ENCODE measurements at regions not wholly inside any gene's neighbourhood (a gene's known extent, or its start where the extent isn't known, plus 50 kb on each side); places are given as distances from the start of the nearest gene placed in this dataset.
A peak's percentile ranks its signal among the peaks of the same experiment; 100 is the strongest.

DNA sequence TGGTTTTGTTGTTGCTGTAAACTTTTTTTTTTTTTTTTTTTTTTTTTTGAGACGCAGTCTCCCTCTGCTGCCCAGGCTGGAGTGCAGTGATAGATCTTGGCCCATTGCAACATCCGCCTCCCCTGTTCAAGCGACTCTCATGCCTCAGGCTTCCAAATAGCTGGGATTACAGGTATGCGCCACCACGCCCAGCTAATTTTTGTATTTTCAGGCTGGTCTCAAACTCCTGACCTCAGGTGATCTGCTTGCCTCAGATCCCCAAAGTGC, 78.9 kb upstream of the SLC45A1 start:
- no peaks in the 10 kb centered on the region for H3K27me3 ChIP-seq (ENCODE audit: control insufficient read depth in 1 of 2, insufficient read depth in 1 of 2, low read length in 2 of 2)
- H2BK5ac ChIP-seq (ENCODE audit: low read depth, low read length, poor library complexity, severe bottlenecking): no peak overlapping the region
- H3K4me1 ChIP-seq (ENCODE audit: control insufficient read depth, insufficient read depth, low read depth, low read length): peaks cover 9% of the 10 kb centered on the region
- H3K4ac ChIP-seq (ENCODE audit: low read depth in 1 of 2, low read length in 2 of 2): peak overlapping the region in 1 of 2 experiments; percentile 32
- no peak overlapping the region for H3K27ac ChIP-seq (ENCODE audit: low read length, poor library complexity, severe bottlenecking)
- H3K18ac ChIP-seq (ENCODE audit: low read depth in 1 of 2, low read length in 2 of 2): peak overlapping the region in 1 of 2 experiments; percentile 83
- no peak overlapping the region for H3K4me3 ChIP-seq (ENCODE audit: insufficient read depth in 1 of 2, low read depth in 1 of 2, low read length in 2 of 2)
- H3K79me1 ChIP-seq (replicated peaks; ENCODE audit: low read length, poor library complexity, severe bottlenecking): no peaks in the 10 kb centered on the region
- WGBS: 73% methylated on average over 5 of the region's 5 CpGs
- H2AFZ ChIP-seq (ENCODE audit: low read depth, low read length): no peak overlapping the region
- H2AK5ac ChIP-seq (ENCODE audit: low read length, severe bottlenecking): no peak overlapping the region
- no peaks in the 10 kb centered on the region for H3K9me3 ChIP-seq (ENCODE audit: control insufficient read depth, low read length)
- no peak overlapping the region for H3K14ac ChIP-seq (ENCODE audit: low read length in 2 of 2)
- peak overlapping the region in 1 of 2 experiments; percentile 78 for H2BK12ac ChIP-seq (ENCODE audit: low read length in 2 of 2)
- peak overlapping the region; percentile 57 for H2BK120ac ChIP-seq (ENCODE audit: low read depth, low read length)
- peak overlapping the region; percentile 65 for H3K9ac ChIP-seq (ENCODE audit: low read length)
- no peak overlapping the region for H3K23ac ChIP-seq (ENCODE audit: low read length in 2 of 2)
- H3K36me3 ChIP-seq (ENCODE audit: control insufficient read depth in 1 of 2, insufficient read depth in 2 of 2, low read depth in 1 of 2, low read length in 2 of 2): no peaks in the 10 kb centered on the region
- no peak overlapping the region for H2BK15ac ChIP-seq (ENCODE audit: low read depth, poor library complexity, severe bottlenecking)
- peak overlapping the region; percentile 79 for H4K8ac ChIP-seq (ENCODE audit: low read length)
- no peak overlapping the region for H4K91ac ChIP-seq (ENCODE audit: low read length)
- peak; percentile 60 for DNase-seq
- no peak overlapping the region for H3K4me2 ChIP-seq (ENCODE audit: low read length, poor library complexity, severe bottlenecking)

DNA sequence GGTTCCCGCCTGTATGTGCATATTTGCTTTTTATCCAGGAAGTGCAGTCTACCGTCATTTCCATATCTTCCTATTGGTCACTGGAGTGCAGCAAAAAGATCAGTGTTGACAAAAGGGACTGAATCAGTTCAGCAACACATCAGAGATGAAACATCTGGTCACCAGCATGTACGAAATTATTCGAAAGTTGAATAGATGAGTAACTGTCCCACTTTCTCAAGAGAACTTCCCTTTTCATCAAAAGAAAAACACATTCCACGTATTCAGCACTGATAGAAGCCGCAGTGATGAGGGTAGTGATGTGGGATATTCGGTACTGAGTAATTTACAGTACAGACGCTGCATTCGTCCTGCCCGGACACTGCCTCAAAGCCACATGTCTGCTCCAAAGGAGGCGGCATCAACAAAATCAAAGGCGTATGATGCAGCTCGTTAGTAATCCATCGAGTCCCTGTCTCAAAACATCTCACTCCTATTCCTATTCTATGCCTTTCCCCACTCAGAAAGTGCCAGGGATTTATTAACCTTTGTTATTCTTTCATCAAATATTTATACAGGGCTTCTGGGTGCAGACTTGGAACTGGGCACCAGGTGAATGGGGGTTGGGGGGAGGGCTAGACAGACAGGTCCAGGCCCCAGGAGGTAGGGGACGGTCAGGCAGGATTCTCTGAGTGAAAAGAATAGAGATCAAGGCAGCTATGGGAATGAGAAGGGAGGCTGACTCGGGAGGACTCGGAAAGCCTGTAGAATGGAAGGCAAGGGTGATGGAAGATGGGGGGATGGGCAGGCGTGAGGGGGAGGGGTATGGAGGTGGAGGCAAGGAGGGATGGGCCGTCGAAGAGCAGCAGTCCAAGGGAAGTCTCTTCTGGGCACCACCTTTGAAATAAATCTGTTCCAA, 79.5 kb upstream of the SLC45A1 start:
- Histone ChIP-seq H4K91ac (ENCODE audit: low read length) (peak overlapping the region; percentile 80), H3K27ac (ENCODE audit: low read length, poor library complexity, severe bottlenecking) (peak overlapping the region; percentile 46), H3K36me3 (ENCODE audit: control insufficient read depth in 1 of 2, insufficient read depth in 2 of 2, low read depth in 1 of 2, low read length in 2 of 2) (no peaks in the 10 kb centered on the region), H2BK12ac (ENCODE audit: low read length in 2 of 2) (peak overlapping the region; percentile 51 to 90), H3K4me2 (ENCODE audit: low read length, poor library complexity, severe bottlenecking) (peak overlapping the region; percentile 57), H3K18ac (ENCODE audit: low read depth in 1 of 2, low read length in 2 of 2) (peak overlapping the region; percentile 54 to 88), H3K23ac (ENCODE audit: low read length in 2 of 2) (no peak overlapping the region), H3K79me1 (replicated peaks; ENCODE audit: low read length, poor library complexity, severe bottlenecking) (no peaks in the 10 kb centered on the region), H2BK15ac (ENCODE audit: low read depth, poor library complexity, severe bottlenecking) (no peak overlapping the region), H2BK120ac (ENCODE audit: low read depth, low read length) (peak overlapping the region; percentile 96), H3K9ac (ENCODE audit: low read length) (peak overlapping the region; percentile 65), H4K8ac (ENCODE audit: low read length) (peak overlapping the region; percentile 86), H2BK5ac (ENCODE audit: low read depth, low read length, poor library complexity, severe bottlenecking) (no peak overlapping the region), H3K9me3 (ENCODE audit: control insufficient read depth, low read length) (no peaks in the 10 kb centered on the region), H2AK5ac (ENCODE audit: low read length, severe bottlenecking) (peak overlapping the region; percentile 51), H2AFZ (ENCODE audit: low read depth, low read length) (peak overlapping the region; percentile 36), H3K4me3 (ENCODE audit: insufficient read depth in 1 of 2, low read depth in 1 of 2, low read length in 2 of 2) (peak overlapping the region in 1 of 2 experiments; percentile 45), H3K4ac (ENCODE audit: low read depth in 1 of 2, low read length in 2 of 2) (peak overlapping the region; percentile 69 to 74), H3K27me3 (ENCODE audit: control insufficient read depth in 1 of 2, insufficient read depth in 1 of 2, low read length in 2 of 2) (no peaks in the 10 kb centered on the region), H3K4me1 (ENCODE audit: control insufficient read depth, insufficient read depth, low read depth, low read length) (peaks cover 9% of the 10 kb centered on the region), H3K14ac (ENCODE audit: low read length in 2 of 2) (no peak overlapping the region)
- WGBS: 49% methylated on average over 20 of the region's 20 CpGs
- DNase-seq: peak; percentile 68

DNA sequence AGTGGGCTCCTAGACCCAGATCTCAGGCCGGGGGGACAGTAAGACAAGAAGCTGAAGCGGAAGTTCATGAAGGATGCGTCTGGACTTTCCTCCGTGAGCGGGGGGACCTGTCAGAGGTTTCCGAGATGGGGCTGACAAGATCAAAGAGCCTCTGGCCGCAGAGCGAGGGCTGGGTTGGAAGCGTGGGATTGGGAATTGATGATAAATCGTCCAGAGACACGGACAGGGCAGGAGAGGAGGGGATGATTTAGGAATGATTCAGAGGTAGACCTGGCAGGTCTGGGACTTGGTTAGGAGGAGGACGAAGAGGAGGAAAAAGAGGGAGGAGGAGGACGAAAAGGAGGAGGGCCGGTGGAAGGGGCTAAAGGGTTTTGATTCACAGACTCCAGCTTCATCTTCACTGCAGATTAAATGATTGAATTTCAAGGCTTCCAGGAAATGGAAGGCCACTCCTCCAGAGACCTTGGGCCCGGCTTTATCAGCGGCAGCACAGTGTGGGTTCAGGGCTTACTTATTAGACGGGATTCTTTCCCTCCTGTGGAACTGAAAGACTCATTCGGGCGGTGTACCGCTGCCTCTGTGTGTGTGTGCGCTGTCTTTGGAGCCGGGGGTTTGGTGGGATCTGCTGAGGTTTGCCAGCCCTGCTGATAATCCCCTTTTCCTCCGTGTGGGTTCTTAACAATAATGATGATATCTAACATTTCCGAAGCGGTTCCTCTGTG, 85.7 kb upstream of the SLC45A1 start:
- WGBS: 59% methylated on average over 24 of the region's 25 CpGs
- Histone ChIP-seq H3K4ac (ENCODE audit: low read depth in 1 of 2, low read length in 2 of 2) (no peak overlapping the region), H3K4me1 (ENCODE audit: control insufficient read depth, insufficient read depth, low read depth, low read length) (peaks cover 2% of the 10 kb centered on the region), H3K27ac (ENCODE audit: low read length, poor library complexity, severe bottlenecking) (no peak overlapping the region), H3K18ac (ENCODE audit: low read depth in 1 of 2, low read length in 2 of 2) (peak overlapping the region in 1 of 2 experiments; percentile 38), H4K8ac (ENCODE audit: low read length) (no peak overlapping the region), H3K27me3 (ENCODE audit: control insufficient read depth in 1 of 2, insufficient read depth in 1 of 2, low read length in 2 of 2) (no peaks in the 10 kb centered on the region), H3K14ac (ENCODE audit: low read length in 2 of 2) (no peak overlapping the region), H2AK5ac (ENCODE audit: low read length, severe bottlenecking) (no peak overlapping the region), H3K9me3 (ENCODE audit: control insufficient read depth, low read length) (no peaks in the 10 kb centered on the region), H2AFZ (ENCODE audit: low read depth, low read length) (no peak overlapping the region), H3K4me3 (ENCODE audit: insufficient read depth in 1 of 2, low read depth in 1 of 2, low read length in 2 of 2) (no peak overlapping the region), H2BK5ac (ENCODE audit: low read depth, low read length, poor library complexity, severe bottlenecking) (no peak overlapping the region), H3K4me2 (ENCODE audit: low read length, poor library complexity, severe bottlenecking) (no peak overlapping the region), H2BK12ac (ENCODE audit: low read length in 2 of 2) (peak overlapping the region; percentile 11 to 47), H3K36me3 (ENCODE audit: control insufficient read depth in 1 of 2, insufficient read depth in 2 of 2, low read depth in 1 of 2, low read length in 2 of 2) (no peaks in the 10 kb centered on the region), H2BK15ac (ENCODE audit: low read depth, poor library complexity, severe bottlenecking) (peak overlapping the region; percentile 26), H2BK120ac (ENCODE audit: low read depth, low read length) (no peak overlapping the region), H3K9ac (ENCODE audit: low read length) (no peak overlapping the region), H3K79me1 (replicated peaks; ENCODE audit: low read length, poor library complexity, severe bottlenecking) (no peaks in the 10 kb centered on the region), H4K91ac (ENCODE audit: low read length) (peak overlapping the region; percentile 7), H3K23ac (ENCODE audit: low read length in 2 of 2) (no peak overlapping the region)
- DNase-seq: no peak

DNA sequence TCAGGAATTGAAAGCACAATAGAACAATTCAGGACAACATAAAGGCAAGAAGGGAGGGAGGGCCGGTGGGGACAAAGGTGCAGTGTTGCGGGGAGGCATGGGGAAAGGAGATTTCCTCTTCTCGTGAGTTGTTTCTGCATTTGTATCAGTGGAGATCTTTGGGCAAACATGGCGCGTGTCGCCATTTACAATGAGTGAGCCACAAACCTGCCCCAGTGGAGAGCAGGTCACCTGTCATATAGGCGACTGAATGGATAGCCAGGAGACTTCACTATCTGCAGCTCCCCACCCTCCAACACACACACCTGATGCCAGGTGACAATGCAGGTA, 87.7 kb upstream of the SLC45A1 start:
- no peak overlapping the region for H3K9ac ChIP-seq (ENCODE audit: low read length)
- H2BK5ac ChIP-seq (ENCODE audit: low read depth, low read length, poor library complexity, severe bottlenecking): no peak overlapping the region
- H3K4ac ChIP-seq (ENCODE audit: low read depth in 1 of 2, low read length in 2 of 2): no peak overlapping the region
- H3K27ac ChIP-seq (ENCODE audit: low read length, poor library complexity, severe bottlenecking): no peak overlapping the region
- H3K4me3 ChIP-seq (ENCODE audit: insufficient read depth in 1 of 2, low read depth in 1 of 2, low read length in 2 of 2): no peak overlapping the region
- no peak overlapping the region for H4K8ac ChIP-seq (ENCODE audit: low read length)
- H2BK15ac ChIP-seq (ENCODE audit: low read depth, poor library complexity, severe bottlenecking): no peak overlapping the region
- DNase-seq: no peak
- H3K18ac ChIP-seq (ENCODE audit: low read depth in 1 of 2, low read length in 2 of 2): no peak overlapping the region
- peak overlapping the region in 1 of 2 experiments; percentile 81 for H2BK12ac ChIP-seq (ENCODE audit: low read length in 2 of 2)
- no peak overlapping the region for H4K91ac ChIP-seq (ENCODE audit: low read length)
- no peak overlapping the region for H3K4me2 ChIP-seq (ENCODE audit: low read length, poor library complexity, severe bottlenecking)
- no peak overlapping the region for H2BK120ac ChIP-seq (ENCODE audit: low read depth, low read length)
- no peak overlapping the region for H3K14ac ChIP-seq (ENCODE audit: low read length in 2 of 2)
- H2AK5ac ChIP-seq (ENCODE audit: low read length, severe bottlenecking): no peak overlapping the region
- H3K9me3 ChIP-seq (ENCODE audit: control insufficient read depth, low read length): no peaks in the 10 kb centered on the region
- no peaks in the 10 kb centered on the region for H3K27me3 ChIP-seq (ENCODE audit: control insufficient read depth in 1 of 2, insufficient read depth in 1 of 2, low read length in 2 of 2)
- H3K4me1 ChIP-seq (ENCODE audit: control insufficient read depth, insufficient read depth, low read depth, low read length): peaks cover 2% of the 10 kb centered on the region
- H2AFZ ChIP-seq (ENCODE audit: low read depth, low read length): no peak overlapping the region
- H3K36me3 ChIP-seq (ENCODE audit: control insufficient read depth in 1 of 2, insufficient read depth in 2 of 2, low read depth in 1 of 2, low read length in 2 of 2): no peaks in the 10 kb centered on the region
- no peak overlapping the region for H3K23ac ChIP-seq (ENCODE audit: low read length in 2 of 2)
- no peaks in the 10 kb centered on the region for H3K79me1 ChIP-seq (replicated peaks; ENCODE audit: low read length, poor library complexity, severe bottlenecking)
- 91% methylated on average over 7 of the region's 7 CpGs for WGBS

Measured in mesenchymal stem cell (in vitro differentiated cells and primary cell).